Activated B cell treated with CpG ODN at 0.5 μM for 24 hours (primary cell): ENCODE measurements at regions not wholly inside any gene's neighbourhood (a gene's known extent, or its start where the extent isn't known, plus 50 kb on each side); places are given as distances from the start of the nearest gene placed in this dataset.
"Not testable (repeated sequence)": the region's sequence is repeated elsewhere in the genome, so short reads cannot be mapped to it uniquely, and the experiment has no call there.

ENCODE experiments used
- ATAC-seq: fragments of 200-7000 bp; cut with Tn5 transposase; one replicate; pipeline ENCODE4 v1.10.0; 2021; ENCODE audit warnings: low read depth, mild to moderate bottlenecking, moderate library complexity
- CTCF ChIA-PET: fragments of 350-600 bp; sonication (Branson Sonifier 250); formaldehyde crosslinking; loops from one replicate; lab custom pipeline; 2021; ENCODE audit warnings: antibody characterized with exemption; lab: Charles Lee
- POLR2A ChIA-PET: fragments of 350-600 bp; sonication (Branson Sonifier 250); formaldehyde crosslinking; loops from one replicate; lab custom pipeline; 2021; ENCODE audit warnings: antibody characterized with exemption; lab: Charles Lee
- DNase-seq: peaks from one replicate; pipeline ENCODE4 v3.0.0; 2022
- H3K27ac Mint-ChIP-seq: one replicate; pipeline ENCODE4 v1.8.0; 2020; ENCODE audit warnings: mixed read lengths
- H3K27me3 Mint-ChIP-seq: one replicate; pipeline ENCODE4 v1.8.0; 2021; ENCODE audit warnings: mixed read lengths
- H3K36me3 Mint-ChIP-seq: one replicate; pipeline ENCODE4 v1.8.0; 2021; ENCODE audit warnings: low read depth, mixed read lengths
- H3K4me1 Mint-ChIP-seq: one replicate; pipeline ENCODE4 v1.8.0; 2021; ENCODE audit warnings: mixed read lengths
- H3K4me3 Mint-ChIP-seq: one replicate; pipeline ENCODE4 v1.8.0; 2020; ENCODE audit warnings: mild to moderate bottlenecking, mixed read lengths
- H3K9me3 Mint-ChIP-seq: one replicate; pipeline ENCODE4 v1.8.0; 2020; ENCODE audit warnings: mixed read lengths
- CTCF ChIP-seq: fragments of 200-600 bp; IDR thresholded peaks from one replicate; pipeline ENCODE4 v1.8.0; 2022; ENCODE audit warnings: antibody characterized with exemption, mild to moderate bottlenecking
- intact Hi-C: fragments of 100-400 bp; cut with micrococcal nuclease; formaldehyde crosslinking; loops from one replicate; pipeline ENCODE4 v1.15.1; 2024

GRCh38 chr17:63086483-63087185 lies 120.6 kb downstream of the TANC2 start:
- no peak for ATAC-seq

GRCh38 chr17:63090358-63091114 lies 124.5 kb downstream of the TANC2 start:
- H3K27me3 Mint-ChIP-seq, H3K9me3 Mint-ChIP-seq, POLR2A ChIA-PET, intact Hi-C loops, H3K36me3 Mint-ChIP-seq, H3K4me1 Mint-ChIP-seq, H3K4me3 Mint-ChIP-seq, CTCF ChIA-PET, ATAC-seq, DNase-seq, H3K27ac Mint-ChIP-seq: not testable (repeated sequence)

More at GRCh38 chr17:63086483-63087185, 120.6 kb downstream of the TANC2 start:
- peaks cover 3% of the 10 kb centered on the region for H3K4me1 Mint-ChIP-seq
- no peaks in the 10 kb centered on the region for H3K27me3 Mint-ChIP-seq
- no peak for TF ChIP-seq CTCF
- POLR2A ChIA-PET = no interaction called here
- CTCF ChIA-PET = interaction anchor here (1.2 kb wide), 1 partner anchor 320 kb away, joined by 5 read pairs; no protein-coding TSS in a partner anchor
- H3K9me3 Mint-ChIP-seq = peaks cover 7% of the 10 kb centered on the region
- H3K4me3 Mint-ChIP-seq = no peak overlapping the region
- H3K36me3 Mint-ChIP-seq = no peaks in the 10 kb centered on the region
- intact Hi-C loops = no loop called here
- no peak overlapping the region for H3K27ac Mint-ChIP-seq
- no peak for DNase-seq

GRCh38 chr17:63091909-63092308 lies 125.9 kb downstream of the TANC2 start:
- DNase-seq, intact Hi-C loops, ATAC-seq, CTCF ChIA-PET, H3K4me1 Mint-ChIP-seq, H3K27me3 Mint-ChIP-seq, POLR2A ChIA-PET, H3K36me3 Mint-ChIP-seq, H3K9me3 Mint-ChIP-seq, H3K4me3 Mint-ChIP-seq, H3K27ac Mint-ChIP-seq: not testable (repeated sequence)

GRCh38 chr17:63094631-63095030 lies 128.6 kb downstream of the TANC2 start:
- Mint-ChIP-seq H3K27me3 (no peaks in the 10 kb centered on the region), H3K27ac (no peak overlapping the region), H3K4me3 (no peak overlapping the region), H3K9me3 (peaks cover 4% of the 10 kb centered on the region), H3K4me1 (peaks cover 14% of the 10 kb centered on the region), H3K36me3 (no peaks in the 10 kb centered on the region)
- intact Hi-C loops = no loop called here
- TF ChIP-seq CTCF = no peak
- DNase-seq (no peak), ATAC-seq (no peak)
- ChIA-PET CTCF (no interaction called here), POLR2A (interaction anchor here (0.6 kb wide), 1 partner anchor 302 kb away, joined by 4 read pairs; no protein-coding TSS in a partner anchor)

- Mint-ChIP-seq H3K4me3 (no peak overlapping the region), H3K9me3 (peaks cover 2% of the 10 kb centered on the region), H3K36me3 (no peaks in the 10 kb centered on the region), H3K27me3 (no peaks in the 10 kb centered on the region), H3K27ac (no peak overlapping the region), H3K4me1 (peaks cover 16% of the 10 kb centered on the region)
- intact Hi-C loops = no loop called here
- DNase-seq (no peak), ATAC-seq (no peak)
- POLR2A ChIA-PET = interaction anchor here (0.6 kb wide), 1 partner anchor 302 kb away, joined by 4 read pairs; no protein-coding TSS in a partner anchor
- TF ChIP-seq CTCF = no peak
- CTCF ChIA-PET = no interaction called here
Measured at GRCh38 chr17:63095459-63095858, 129.4 kb downstream of the TANC2 start.

GRCh38 chr17:63095879-63096278 lies 129.8 kb downstream of the TANC2 start:
- no peak for ATAC-seq
- no peak overlapping the region for H3K4me3 Mint-ChIP-seq
- peaks cover 2% of the 10 kb centered on the region for H3K9me3 Mint-ChIP-seq

More at GRCh38 chr17:63095879-63096278, 129.8 kb downstream of the TANC2 start:
- no peak for TF ChIP-seq CTCF
- ChIA-PET CTCF (no interaction called here), POLR2A (no interaction called here)
- Mint-ChIP-seq H3K27ac (no peak overlapping the region), H3K27me3 (no peaks in the 10 kb centered on the region), H3K4me1 (peaks cover 16% of the 10 kb centered on the region), H3K36me3 (no peaks in the 10 kb centered on the region)
- intact Hi-C loops = no loop called here
- no peak for DNase-seq
